PC-3 (cell line): ENCODE measurements at regions not wholly inside any gene's neighbourhood (a gene's known extent, or its start where the extent isn't known, plus 50 kb on each side); places are given as distances from the start of the nearest gene placed in this dataset.

ENCODE experiments used
- CTCF ChIP-seq: fragments of 300-600 bp; sonication (generic); conservative IDR thresholded peaks from 2 replicates; pipeline ENCODE4 v1.5.1; 2017; ENCODE audit warnings: antibody characterized with exemption, low read depth, mild to moderate bottlenecking, low read length
- EZH2 ChIP-seq: fragments of 300-600 bp; sonication (generic); IDR thresholded peaks from one replicate; pipeline ENCODE4 v1.6.1; 2017; ENCODE audit warnings: antibody characterized with exemption, mild to moderate bottlenecking, low read length; ENCODE audit not compliant: unreplicated experiment

GRCh38 chr3:73939985-73940384 lies 315.2 kb upstream of the PDZRN3 start:
- no peak for TF ChIP-seq CTCF
- TF ChIP-seq EZH2, result no peak
